ENCODE measurements at regions not wholly inside any gene's neighbourhood (a gene's known extent, or its start where the extent isn't known, plus 50 kb on each side); places are given as distances from the start of the nearest gene placed in this dataset.
"Not testable (repeated sequence)": the region's sequence is repeated elsewhere in the genome, so short reads cannot be mapped to it uniquely, and the experiment has no call there.

- DNase-seq (ENCODE audit: low spot score) = no peak
These were observed 1626.7 kb upstream of the B3GALT2 start for GRCh38 chr1:194813096-194813495.

- DNase-seq (ENCODE audit: low spot score) = no peak
These were observed 1623.3 kb upstream of the B3GALT2 start for GRCh38 chr1:194809665-194810064.

- no peak for DNase-seq (ENCODE audit: low spot score)
These were observed 1622.8 kb upstream of the B3GALT2 start for GRCh38 chr1:194809215-194809614.

GRCh38 chr1:194807530-194808220 is 1621.3 kb upstream of the B3GALT2 start:
- DNase-seq (ENCODE audit: low spot score) = no peak

DNA sequence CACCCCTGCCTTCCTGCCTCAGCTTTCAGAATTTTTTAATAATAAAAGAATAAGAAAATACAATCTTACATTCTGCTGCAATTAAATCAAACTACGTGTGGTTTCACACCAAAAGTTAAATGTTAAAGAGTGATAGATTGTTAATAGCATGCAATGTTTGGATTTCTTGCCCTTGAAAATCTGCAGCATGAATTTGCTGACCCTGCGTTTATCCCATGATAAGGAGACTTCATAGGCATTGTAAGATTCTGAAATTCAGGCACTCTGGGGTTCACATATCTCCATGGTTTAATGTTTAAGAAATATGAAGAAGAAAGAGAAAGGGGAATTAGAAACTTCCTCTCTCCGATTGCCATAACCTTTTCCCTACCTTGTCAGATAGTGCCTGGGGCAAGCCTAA is 1616.2 kb upstream of the B3GALT2 start:
- DNase-seq (ENCODE audit: low spot score) = no peak

DNA sequence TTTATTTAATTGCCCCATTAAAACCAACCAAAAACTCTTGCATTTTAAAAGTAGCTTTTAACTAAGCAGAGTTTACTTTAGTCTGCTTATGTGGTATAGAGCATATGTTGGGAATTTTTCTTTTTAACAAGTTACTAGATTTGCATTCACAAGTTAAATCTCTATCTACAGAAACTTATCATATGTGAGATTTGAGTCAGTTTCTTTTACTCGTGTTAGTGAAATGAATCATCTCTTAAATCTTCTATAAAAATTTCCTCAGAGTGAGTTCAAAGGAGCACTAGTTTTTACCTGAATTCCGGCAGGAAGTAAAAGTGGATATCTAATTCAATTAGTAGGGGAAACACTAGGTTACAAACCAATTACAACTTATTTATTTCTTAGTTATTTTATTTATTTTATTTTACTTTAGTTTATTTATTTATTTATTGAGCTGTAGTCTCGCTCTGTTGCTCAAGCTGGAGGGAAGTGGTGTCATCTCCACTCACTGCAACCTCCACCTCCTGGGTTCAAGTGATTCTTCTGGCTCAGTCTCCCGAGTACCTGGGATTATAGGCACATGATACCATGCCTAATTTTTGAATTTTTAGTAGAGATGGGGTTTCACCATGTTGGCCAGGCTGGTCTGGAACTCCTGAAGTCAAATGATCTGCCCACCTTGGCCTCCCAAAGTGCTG is 1609.6 kb upstream of the B3GALT2 start:
- no peak for DNase-seq (ENCODE audit: low spot score)

- DNase-seq (ENCODE audit: low spot score) = no peak
These were observed 1600.6 kb upstream of the B3GALT2 start for GRCh38 chr1:194787001-194787400.

GRCh38 chr1:194786027-194786426 is 1599.6 kb upstream of the B3GALT2 start:
- no peak for DNase-seq (ENCODE audit: low spot score)

- DNase-seq (ENCODE audit: low spot score) = no peak
These were observed 1590.2 kb upstream of the B3GALT2 start for GRCh38 chr1:194776657-194777056.

- DNase-seq (ENCODE audit: low spot score) = peak; percentile 67
These were observed 1588.1 kb upstream of the B3GALT2 start for GRCh38 chr1:194774535-194774934.

GRCh38 chr1:194755241-194755994 is 1569.0 kb upstream of the B3GALT2 start:
- DNase-seq (ENCODE audit: low spot score) = peak; percentile 39

GRCh38 chr1:194738843-194739242 is 1552.4 kb upstream of the B3GALT2 start:
- DNase-seq (ENCODE audit: low spot score) = not testable (repeated sequence)

- peak; percentile 26 for DNase-seq (ENCODE audit: low spot score)
These were observed 1548.6 kb upstream of the B3GALT2 start for GRCh38 chr1:194734970-194735369.

GRCh38 chr1:194731025-194731424 is 1544.6 kb upstream of the B3GALT2 start:
- no peak for DNase-seq (ENCODE audit: low spot score)

DNA sequence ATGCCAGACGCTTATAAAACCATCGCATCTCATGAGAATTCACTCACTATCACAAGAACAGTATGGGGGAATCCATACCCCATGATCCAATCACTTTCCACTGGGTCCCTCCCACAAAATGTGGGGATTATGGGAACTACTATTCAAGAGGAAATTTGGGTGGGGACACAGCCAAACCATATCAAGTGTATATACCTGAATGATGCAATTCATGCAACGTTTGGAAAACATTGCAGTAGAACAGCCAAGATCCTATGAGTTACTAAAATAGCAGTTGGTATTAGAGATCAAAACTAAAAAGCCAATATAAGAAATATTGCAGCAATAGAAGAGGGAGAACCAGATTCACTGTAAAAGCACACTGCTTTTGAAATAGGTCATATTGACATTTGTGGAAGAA is 1543.9 kb upstream of the B3GALT2 start:
- no peak for DNase-seq (ENCODE audit: low spot score)

DNA sequence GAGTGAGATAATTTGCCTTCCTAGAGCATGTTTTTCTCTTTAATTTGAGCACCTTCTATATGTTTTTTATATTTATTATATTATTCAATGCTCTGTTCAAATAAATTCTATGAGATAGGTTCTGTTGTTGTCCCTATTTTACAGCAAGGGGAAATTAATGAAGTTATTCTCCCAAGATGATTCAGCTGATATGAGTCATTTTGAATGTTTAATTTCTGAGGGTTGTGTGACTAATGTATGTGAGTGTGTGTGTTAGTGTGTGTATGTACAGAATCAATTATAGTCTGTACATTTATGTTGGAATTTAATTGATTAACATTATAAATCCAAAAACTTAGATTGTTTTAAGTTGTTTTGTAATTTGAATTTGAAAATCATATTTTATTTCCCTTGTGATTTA is 1536.7 kb upstream of the B3GALT2 start:
- DNase-seq (ENCODE audit: low spot score) = peak; percentile 56

GRCh38 chr1:194717941-194718340 is 1531.5 kb upstream of the B3GALT2 start:
- DNase-seq (ENCODE audit: low spot score) = no peak

GRCh38 chr1:194717334-194717733 is 1530.9 kb upstream of the B3GALT2 start:
- DNase-seq (ENCODE audit: low spot score) = no peak

- DNase-seq (ENCODE audit: low spot score) = no peak
These were observed 1524.3 kb upstream of the B3GALT2 start for GRCh38 chr1:194710671-194711070.

DNA sequence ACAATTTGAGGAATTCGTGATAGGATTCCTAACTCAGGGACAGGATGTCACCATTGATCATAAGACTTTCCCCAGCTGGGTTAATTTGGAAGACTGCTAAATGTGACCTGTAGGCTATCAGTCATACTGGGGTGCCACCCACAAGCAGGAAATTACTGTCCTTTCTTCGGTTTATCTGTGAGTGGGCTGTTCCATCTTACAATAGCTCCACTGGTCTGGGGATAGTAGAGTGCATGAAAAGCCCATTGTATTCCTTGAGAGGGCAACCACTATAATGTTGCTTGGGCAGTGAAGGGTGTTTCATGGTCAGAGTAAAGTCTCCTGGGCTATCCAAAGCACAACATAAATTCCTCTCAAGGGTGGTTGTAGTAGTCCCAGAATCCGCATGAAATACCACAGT is 1523.0 kb upstream of the B3GALT2 start:
- DNase-seq (ENCODE audit: low spot score) = no peak

- DNase-seq (ENCODE audit: low spot score) = no peak
These were observed 1520.7 kb upstream of the B3GALT2 start for GRCh38 chr1:194707074-194707473.

- DNase-seq (ENCODE audit: low spot score) = no peak
These were observed 1518.9 kb upstream of the B3GALT2 start for GRCh38 chr1:194705123-194705854.

Measured in RKO (cell line).